K562 (cell line): ENCODE measurements at regions not wholly inside any gene's neighbourhood (a gene's known extent, or its start where the extent isn't known, plus 50 kb on each side); places are given as distances from the start of the nearest gene placed in this dataset.
A peak's percentile ranks its signal among the peaks of the same experiment; 100 is the strongest.
"Not testable (repeated sequence)": the region's sequence is repeated elsewhere in the genome, so short reads cannot be mapped to it uniquely, and the experiment has no call there.

Experiments
- ATAC-seq: fragments of 200-7000 bp; cut with Tn5 transposase; 3 replicates; pipeline ENCODE4 v1.9.1; 2020; ENCODE audit warnings: moderate library complexity
- BruUV-seq: library from RNA; stranded (reverse); fragments of 400-500 nt; replicated peaks from 2 replicates; lab custom pipeline; 2021; lab: Mats Ljungman, UMichigan
- CTCF ChIA-PET: fragments of 300-600 bp; formaldehyde crosslinking; extraction: SDS; loops from one replicate; lab custom pipeline; 2021; ENCODE audit warnings: low intra/inter-chr PET ratio; lab: Yijun Ruan, JAX
- POLR2A ChIA-PET: fragments of 300-600, 350-650 bp; sonication (Branson Sonifier 250); formaldehyde crosslinking; extraction: SDS; loops from one replicate; lab custom pipeline; 2021; ENCODE audit warnings: antibody characterized with exemption, inconsistent platforms; lab: Yijun Ruan, JAX
- DNase-seq, 4 experiments: peaks; one replicate each; pipeline versions ENCODE4 v3.0.0 to v3.0.0-alpha.2; 2011 to 2018; ENCODE audit warnings: low spot score in 3 of 4, mixed read lengths in 3 of 4; ENCODE audit errors: extremely low read depth in 1 of 4
- FAIRE-seq: peaks from 2 replicates; lab custom pipeline; 2011; peaks lifted over from hg19 to GRCh38; lab: Jason Lieb, UNC
- H2AFZ ChIP-seq: 2 replicates; pipeline ENCODE4 v1.6.0; 2011; ENCODE audit warnings: low read depth, low read length, control low read depth, inconsistent platforms
- H3K27ac ChIP-seq: fragments of 200-600 bp; 3 replicates; pipeline ENCODE4 v1.8.0; 2011; ENCODE audit warnings: low read depth, mild to moderate bottlenecking, control low read depth, inconsistent platforms, low read length, moderate library complexity, mixed read lengths; ENCODE audit errors: extremely low read depth
- H3K27me3 ChIP-seq, 2 experiments: fragments of 300-600 bp in 1 of 2; 2 replicates in 1 of 2; 3 replicates in 1 of 2; pipeline versions ENCODE4 v1.6.0 to v1.8.0; 2011; ENCODE audit warnings: inconsistent platforms in 2 of 2, low read length in 2 of 2, mild to moderate bottlenecking in 1 of 2, mixed read lengths in 1 of 2, moderate library complexity in 1 of 2; ENCODE audit not compliant: control insufficient read depth in 2 of 2, insufficient read depth in 2 of 2
- H3K36me3 ChIP-seq: fragments of 300-600 bp; 3 replicates; pipeline ENCODE4 v1.8.0; 2011; ENCODE audit warnings: mild to moderate bottlenecking, low read length, inconsistent platforms; ENCODE audit not compliant: control insufficient read depth, insufficient read depth
- H3K4me1 ChIP-seq, 2 experiments: fragments of 200-600 bp in 1 of 2; replicated peaks in 1 of 2; 2 replicates in 1 of 2; 3 replicates in 1 of 2; pipeline versions ENCODE4 v1.5.1 to v1.8.0; 2011; ENCODE audit warnings: inconsistent platforms in 2 of 2, low read length in 2 of 2, mild to moderate bottlenecking in 1 of 2, mixed read lengths in 1 of 2, moderate library complexity in 1 of 2; ENCODE audit not compliant: control insufficient read depth in 2 of 2, insufficient read depth in 2 of 2
- H3K4me2 ChIP-seq: 2 replicates; pipeline ENCODE4 v1.6.1; 2011; ENCODE audit warnings: low read length, control low read depth, inconsistent platforms, mixed read lengths; ENCODE audit not compliant: insufficient read depth
- H3K4me3 ChIP-seq: fragments of 200-600 bp; sonication (generic), shearing (Covaris generic); 2 replicates; pipeline ENCODE4 v1.5.1; 2016; ENCODE audit warnings: control low read depth, inconsistent platforms
- H3K79me2 ChIP-seq: fragments of 200-600 bp; 3 replicates; pipeline ENCODE4 v1.8.0; 2011; ENCODE audit warnings: low read length, inconsistent platforms; ENCODE audit not compliant: control insufficient read depth, insufficient read depth
- H3K9ac ChIP-seq, 2 experiments: 2 replicates each; pipeline versions ENCODE4 v1.6.0 to v1.6.1; 2011; ENCODE audit warnings: low read depth in 2 of 2, low read length in 2 of 2, control low read depth in 1 of 2, inconsistent platforms in 1 of 2, mild to moderate bottlenecking in 1 of 2, mixed read lengths in 1 of 2; ENCODE audit not compliant: insufficient read depth in 1 of 2
- H3K9me1 ChIP-seq: one replicate; pipeline ENCODE4 v1.6.0; 2011; ENCODE audit warnings: inconsistent platforms, mild to moderate bottlenecking, low read length, moderate library complexity; ENCODE audit not compliant: control insufficient read depth, insufficient read depth
- H3K9me3 ChIP-seq: replicated peaks from 2 replicates; pipeline ENCODE4 v1.5.1; 2011; ENCODE audit warnings: low read depth, low read length, inconsistent platforms; ENCODE audit not compliant: control insufficient read depth, insufficient read depth
- H4K20me1 ChIP-seq: replicated peaks from 2 replicates; pipeline ENCODE4 v1.6.1; 2011; ENCODE audit warnings: low read length, inconsistent platforms, mixed read lengths; ENCODE audit not compliant: control insufficient read depth, insufficient read depth
- BRD9 ChIP-seq: fragments of 450-650 bp; IDR thresholded peaks from 2 replicates; pipeline ENCODE4 v1.6.1; 2018; ENCODE audit warnings: low read depth; ENCODE audit not compliant: partially characterized antibody
- HSF4 ChIP-seq: fragments of 250-450 bp; sonication (Bioruptor Pico); IDR thresholded peaks from 2 replicates; pipeline ENCODE4 v2.1.2; 2022; ENCODE audit warnings: mild to moderate bottlenecking, moderate library complexity, borderline replicate concordance
- NONO ChIP-seq, 2 experiments: fragments of 200-400 bp in 1 of 2; fragments of 450-650 bp in 1 of 2; formaldehyde crosslinking in 1 of 2; IDR thresholded peaks; 2 replicates each; pipeline ENCODE4 v1.6.1; 2017; ENCODE audit warnings: low read depth in 2 of 2, mild to moderate bottlenecking in 2 of 2, moderate library complexity in 2 of 2, low read length in 1 of 2
- SMARCA4 ChIP-seq: fragments of 450-650 bp; IDR thresholded peaks from 2 replicates; pipeline ENCODE4 v1.6.1; 2016
- THAP12 ChIP-seq: fragments of 250-450 bp; sonication (Bioruptor Pico); IDR thresholded peaks from 2 replicates; pipeline ENCODE4 v1.9.0; 2021; ENCODE audit warnings: mild to moderate bottlenecking, inconsistent platforms
- THRAP3 ChIP-seq: fragments of 450-650 bp; IDR thresholded peaks from 2 replicates; pipeline ENCODE4 v1.6.1; 2016; ENCODE audit warnings: mild to moderate bottlenecking, inconsistent platforms, borderline replicate concordance
- YY1 ChIP-seq, 3 experiments: IDR thresholded peaks; 2 replicates each; pipeline ENCODE4 v1.6.1; 2011; ENCODE audit warnings: low read length in 2 of 3, mild to moderate bottlenecking in 2 of 3, moderate library complexity in 2 of 3, borderline replicate concordance in 1 of 3, control low read depth in 1 of 3, low read depth in 1 of 3; ENCODE audit not compliant: insufficient read depth in 3 of 3, insufficient replicate concordance in 2 of 3, control insufficient read depth in 1 of 3, insufficient read length in 1 of 3; ENCODE audit errors: extremely low read depth in 1 of 3
- ZNF707 ChIP-seq: fragments of 250-450 bp; sonication (Bioruptor Pico); conservative IDR thresholded peaks from 2 replicates; pipeline ENCODE4 v1.8.0; 2022; ENCODE audit warnings: inconsistent platforms, mild to moderate bottlenecking, moderate library complexity
- in situ Hi-C: fragments of 300-500 bp; cut with MboI; formaldehyde crosslinking; loops from 4 replicates; pipeline ENCODE4 v1.15.0; 2018; ENCODE audit warnings: inconsistent platforms, mixed read lengths
- intact Hi-C: fragments of 100-400 bp; cut with micrococcal nuclease; formaldehyde crosslinking; loops from 2 replicates; pipeline ENCODE4 v1.14.2; 2022

- no peak for TF ChIP-seq THAP12 (CRISPR knock-in tag)
- no peak for TF ChIP-seq THRAP3
- TF ChIP-seq SMARCA4 = no peak
- no peak for TF ChIP-seq NONO (IDR thresholded peaks at IDR 0.05; ENCODE audit: low read depth in 2 of 2, low read length in 1 of 2)
- TF ChIP-seq HSF4 (CRISPR knock-in tag) = no peak
- no peak for TF ChIP-seq BRD9
- TF ChIP-seq YY1 (IDR thresholded peaks at IDR 0.05; ENCODE audit: borderline replicate concordance in 1 of 3, control insufficient read depth in 1 of 3, extremely low read depth in 1 of 3, insufficient read depth in 3 of 3, insufficient read length in 1 of 3, insufficient replicate concordance in 2 of 3, low read depth in 1 of 3, low read length in 2 of 3) = no peak
Observed at GRCh38 chr13:85549819-85550218, 249.4 kb downstream of the SLITRK6 start (continued).

GRCh38 chr13:85548845-85549244 is 250.4 kb downstream of the SLITRK6 start:
- H3K4me1 ChIP-seq, H4K20me1 ChIP-seq, H3K79me2 ChIP-seq, H3K27me3 ChIP-seq, in situ Hi-C loops, H3K9ac ChIP-seq, H2AFZ ChIP-seq, H3K27ac ChIP-seq, H3K9me1 ChIP-seq, POLR2A ChIA-PET, DNase-seq, H3K9me3 ChIP-seq, CTCF ChIA-PET, H3K36me3 ChIP-seq, BruUV-seq, ATAC-seq, FAIRE-seq, intact Hi-C loops: not testable (repeated sequence)
- TF ChIP-seq ZNF707 (CRISPR knock-in tag) = peak; percentile 54; the same call in 1 of the 2 replicates
- TF ChIP-seq, all 486 proteins: peak for 1; not testable (repeated sequence) for 485
- not testable (repeated sequence) for H3K4me3 ChIP-seq, H3K4me2 ChIP-seq
